ENCODE measurements at regions not wholly inside any gene's neighbourhood (a gene's known extent, or its start where the extent isn't known, plus 50 kb on each side); places are given as distances from the start of the nearest gene placed in this dataset.
A peak's percentile ranks its signal among the peaks of the same experiment; 100 is the strongest.

DNA sequence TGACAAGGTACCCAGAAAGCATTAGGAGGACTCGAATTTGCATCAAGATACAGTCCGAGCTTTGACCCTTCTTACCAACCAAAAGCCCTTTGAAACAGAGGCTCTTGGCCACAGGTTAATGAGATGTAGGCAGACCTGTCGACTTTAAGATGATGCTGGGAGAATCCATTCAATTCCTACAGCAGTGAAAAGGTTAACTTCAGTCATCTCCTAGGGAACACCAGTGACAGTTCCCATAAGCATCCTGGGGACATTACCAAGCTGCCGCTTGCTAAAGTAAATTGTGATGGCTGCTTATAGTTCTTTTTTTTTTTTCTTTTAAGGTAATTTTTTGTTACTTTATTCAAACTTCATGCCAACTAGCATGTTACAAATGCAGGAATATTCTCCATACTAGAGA, 379.3 kb downstream of the SOX11 start:
- DNase-seq, result no peak

DNA sequence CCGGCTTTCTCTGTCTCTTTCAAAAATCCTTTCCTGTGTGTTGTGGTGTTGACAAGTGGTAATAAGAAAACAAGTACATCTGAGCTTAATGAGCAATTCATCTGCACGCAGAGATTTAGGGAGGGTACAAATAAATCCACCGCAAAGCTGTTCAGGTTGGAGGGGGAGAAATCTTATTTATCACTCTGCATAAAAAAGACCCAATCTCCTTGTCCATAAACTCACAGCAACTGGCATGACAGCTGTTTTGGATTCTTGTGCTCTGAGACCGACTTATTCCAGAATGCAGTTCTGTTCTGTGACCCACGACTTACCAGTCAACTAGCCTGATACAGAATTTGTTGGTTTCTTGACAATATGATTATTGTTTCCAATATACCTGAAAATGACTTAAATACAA, 380.1 kb downstream of the SOX11 start:
- no peak for DNase-seq

DNA sequence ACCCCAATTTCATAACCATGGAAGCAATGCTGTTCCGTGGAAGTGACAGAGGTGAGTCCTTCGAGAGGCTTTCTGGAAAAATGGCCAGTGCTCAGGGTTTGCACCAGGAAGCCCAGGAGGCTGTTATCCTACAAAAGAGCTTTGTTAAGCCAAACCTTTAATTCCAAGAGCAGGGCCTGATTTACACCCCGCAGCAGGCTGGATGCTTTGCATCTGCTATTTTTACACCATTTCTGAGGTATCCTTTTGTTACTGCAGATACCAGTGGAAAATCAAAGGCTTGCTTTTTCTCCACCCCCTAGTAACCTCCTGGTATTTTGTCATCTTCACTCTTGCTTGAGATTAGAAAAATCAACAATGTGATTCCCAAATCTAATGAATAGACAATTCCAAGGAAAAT, 380.6 kb downstream of the SOX11 start:
- no peak for DNase-seq

DNA sequence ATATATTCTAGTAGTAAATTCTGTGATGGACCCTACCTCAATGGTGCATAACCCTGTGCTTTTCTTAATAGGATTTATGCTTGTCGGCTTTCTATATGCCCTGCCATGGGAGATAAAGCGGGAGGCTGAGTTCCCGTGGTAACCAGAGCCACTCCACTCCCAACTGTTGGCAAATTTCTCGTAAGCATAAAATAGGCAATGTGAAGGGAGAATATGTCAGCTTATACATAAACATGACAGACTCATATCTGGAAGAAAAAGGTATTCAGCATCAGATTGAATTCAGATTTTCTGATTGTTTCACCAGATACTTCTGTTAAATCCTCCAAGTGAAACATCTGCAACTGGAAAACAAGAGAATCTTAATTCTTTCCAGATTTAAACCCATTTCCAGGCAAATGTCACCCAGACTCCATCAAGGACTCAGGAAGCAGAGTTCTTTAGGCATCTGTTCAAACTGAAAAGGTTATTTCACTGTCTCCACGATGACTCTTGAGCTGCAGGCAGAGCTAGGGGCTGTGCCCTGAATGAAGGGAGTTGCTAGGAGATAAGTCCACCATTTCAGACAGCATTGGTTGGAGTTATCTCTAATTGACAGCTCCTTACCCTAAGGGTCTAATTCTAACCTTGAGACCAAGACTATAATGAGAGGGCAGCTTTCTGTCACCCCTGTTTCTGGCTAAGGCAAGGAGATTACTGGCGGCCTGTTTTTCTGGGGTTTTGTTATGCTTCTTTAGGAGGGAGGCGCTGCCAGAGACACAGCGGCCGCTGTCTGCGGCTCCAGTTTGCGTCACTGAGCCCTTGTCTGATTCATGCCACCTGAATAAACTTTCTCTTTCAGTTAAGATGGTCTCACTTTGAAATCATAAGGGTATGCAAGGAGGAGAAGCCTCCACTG, 381.3 kb downstream of the SOX11 start:
- DNase-seq, result peak; percentile 87

DNA sequence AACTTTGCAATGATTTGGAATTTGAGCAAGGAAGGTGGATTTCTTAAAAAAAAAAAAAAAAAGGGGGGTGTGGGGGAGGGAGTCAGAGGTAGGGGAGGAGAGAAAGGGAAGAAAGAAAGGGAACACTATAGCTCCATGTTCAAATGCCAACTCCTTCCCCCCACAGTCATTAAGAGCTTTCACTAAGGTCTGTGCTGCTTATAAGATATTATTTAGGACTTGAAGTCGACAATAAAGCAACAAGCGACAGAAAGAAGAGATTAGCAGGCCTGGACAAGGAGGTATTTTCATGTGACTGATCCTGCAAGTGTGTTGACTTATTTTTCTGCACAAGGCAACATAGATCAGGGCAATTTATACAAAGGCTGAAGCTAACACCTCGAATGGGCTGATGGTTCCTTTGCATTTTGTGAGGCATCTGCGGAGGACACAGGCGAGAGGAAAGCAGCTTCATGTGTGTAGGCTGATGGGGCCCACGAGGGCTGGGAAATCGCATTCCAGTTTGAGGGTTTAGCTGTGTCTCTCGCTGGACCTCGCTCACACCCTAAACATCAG, 382.0 kb downstream of the SOX11 start:
- DNase-seq, result peak; percentile 71

DNA sequence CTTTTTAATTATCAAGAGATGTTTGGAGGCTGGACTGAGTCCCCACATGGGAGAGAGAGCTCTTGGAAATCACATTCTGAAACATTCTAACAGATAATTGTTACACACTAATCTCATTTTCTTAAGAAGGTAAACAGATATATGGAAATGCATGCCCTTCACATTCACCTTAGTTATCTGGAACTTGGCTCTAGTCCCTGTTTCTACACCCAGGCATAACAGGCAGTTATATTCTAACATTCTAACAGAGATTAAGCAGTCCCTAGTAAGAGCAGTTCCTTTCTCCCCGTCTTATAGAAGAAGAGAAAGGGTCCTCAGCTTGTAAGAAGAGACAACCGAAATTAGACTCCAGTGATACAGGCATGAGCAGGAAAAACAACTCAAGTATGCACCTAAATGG, 385.4 kb downstream of the SOX11 start:
- DNase-seq, result peak; percentile 29

DNA sequence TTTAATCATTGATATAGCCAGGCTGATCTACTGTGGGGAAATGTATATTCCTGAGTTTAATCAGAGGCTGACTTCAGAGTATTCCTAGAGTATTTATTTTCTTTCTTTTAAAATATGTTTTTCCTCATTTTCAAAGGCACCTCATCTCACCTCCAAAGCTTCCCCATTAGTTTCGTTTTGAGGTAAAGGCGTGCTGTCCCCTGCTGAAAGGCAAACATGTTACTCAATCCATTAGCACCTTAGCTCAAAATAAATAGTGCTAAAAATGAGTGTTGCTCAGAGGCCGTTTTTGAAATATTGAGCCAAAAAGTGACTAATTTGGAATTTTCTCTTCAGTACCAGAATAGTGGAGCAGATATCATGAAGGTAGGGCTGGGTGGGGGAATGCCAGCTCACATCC, 386.2 kb downstream of the SOX11 start:
- DNase-seq, result no peak

DNA sequence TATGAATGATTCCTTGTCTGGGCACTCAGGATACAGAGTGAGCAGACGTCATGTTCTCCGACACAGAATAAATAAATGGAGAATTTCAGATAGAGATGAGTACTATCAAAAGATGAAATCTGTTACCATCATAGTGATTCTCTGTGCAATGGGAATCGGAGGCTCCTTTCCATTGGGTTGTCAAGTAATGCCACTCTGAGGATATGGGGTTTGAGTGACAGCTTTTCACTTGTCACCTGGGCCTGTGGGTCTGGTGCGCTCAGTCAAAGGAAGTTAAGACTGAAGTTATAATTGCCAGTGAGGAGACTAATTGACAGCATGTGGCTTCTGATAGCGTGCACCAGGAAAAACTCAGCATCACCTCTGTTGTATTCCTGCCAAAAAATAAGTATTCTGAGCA, 387.2 kb downstream of the SOX11 start:
- no peak for DNase-seq

DNA sequence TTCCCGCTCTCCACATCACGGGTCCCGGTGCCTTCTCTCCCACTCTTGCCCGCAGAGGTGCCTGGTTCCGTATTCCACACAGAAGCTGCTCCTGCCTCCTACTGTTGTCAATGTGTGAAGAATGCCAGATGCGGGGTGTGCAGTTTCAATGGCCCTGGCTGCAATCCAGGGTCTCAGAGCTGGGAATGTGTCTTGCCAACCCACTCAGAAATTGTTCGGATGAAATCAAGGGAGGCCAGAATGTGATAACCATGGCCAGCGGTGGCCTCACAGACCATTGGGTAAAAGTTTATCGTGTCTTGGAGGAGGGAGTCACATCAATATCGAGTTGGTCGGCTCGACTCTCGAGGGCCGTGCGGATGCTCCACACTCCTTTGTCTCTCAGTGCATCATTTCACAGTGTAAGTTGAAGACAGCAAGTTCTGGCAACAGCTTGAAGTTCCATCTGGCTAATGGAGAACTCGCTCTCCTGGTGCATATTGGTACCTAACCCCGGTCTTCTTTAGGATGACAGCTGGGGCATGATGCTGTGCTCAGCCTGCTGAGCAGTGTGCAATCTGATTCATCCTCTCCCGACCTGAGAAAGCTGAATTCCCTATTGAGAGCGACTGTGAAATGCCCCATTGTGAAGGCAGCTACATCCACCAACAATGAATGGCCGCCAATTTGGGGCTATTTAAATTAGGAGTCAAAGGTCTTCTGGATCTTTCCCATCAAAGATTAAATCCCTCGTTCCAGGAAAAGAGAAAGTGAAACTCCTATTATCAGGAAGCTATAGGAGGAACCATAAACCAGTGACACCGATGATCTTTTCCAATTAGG, 389.0 kb downstream of the SOX11 start:
- DNase-seq, result no peak

DNA sequence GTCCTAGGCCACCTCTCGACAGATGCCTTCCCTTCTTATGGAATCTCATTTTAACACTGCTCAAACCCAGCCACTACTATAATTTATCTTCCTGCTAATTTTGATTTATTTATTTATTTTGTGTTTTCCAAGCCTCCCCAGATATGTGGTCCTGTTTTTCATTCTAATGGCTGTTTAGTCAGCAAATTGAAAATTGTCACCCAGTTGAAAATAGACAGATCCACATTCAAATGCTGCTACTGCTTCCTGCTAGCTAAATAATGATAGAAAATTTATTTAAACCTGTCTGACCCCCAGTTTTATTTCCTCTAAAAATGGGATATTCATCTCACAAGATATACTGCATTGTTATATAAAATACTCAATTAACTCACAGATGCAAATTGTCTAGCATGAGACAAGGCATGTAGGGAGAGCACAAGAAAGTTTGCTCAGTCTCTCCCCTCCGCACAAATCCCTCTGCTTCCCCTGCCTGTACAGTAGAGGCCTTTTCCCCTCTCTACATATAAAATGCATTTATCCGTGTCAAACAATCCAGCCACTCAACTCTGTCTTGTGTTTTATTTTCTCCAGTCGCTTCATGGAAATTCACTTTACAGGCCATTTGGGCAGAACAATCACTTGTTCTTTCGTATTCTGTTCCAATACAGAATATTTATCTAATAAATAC, 389.9 kb downstream of the SOX11 start:
- no peak for DNase-seq

DNA sequence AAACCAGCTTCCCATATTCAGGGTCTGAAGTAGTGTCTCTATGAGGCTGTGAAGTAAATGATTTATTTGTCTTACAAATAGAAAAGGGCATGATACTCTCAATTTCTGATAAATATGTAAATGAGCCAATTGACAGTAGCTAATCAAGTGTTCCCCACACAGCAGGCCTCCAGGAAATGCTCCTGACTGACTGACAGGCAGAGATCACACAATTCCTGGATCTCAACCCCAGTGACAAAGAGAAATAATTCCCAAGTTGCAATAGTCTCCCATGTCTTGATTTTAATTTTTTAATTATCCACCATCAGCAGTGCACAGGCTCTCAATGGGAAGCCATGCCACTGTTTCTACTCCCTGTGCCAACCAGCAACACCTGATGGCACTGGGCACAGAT, 390.4 kb downstream of the SOX11 start:
- no peak for DNase-seq

DNA sequence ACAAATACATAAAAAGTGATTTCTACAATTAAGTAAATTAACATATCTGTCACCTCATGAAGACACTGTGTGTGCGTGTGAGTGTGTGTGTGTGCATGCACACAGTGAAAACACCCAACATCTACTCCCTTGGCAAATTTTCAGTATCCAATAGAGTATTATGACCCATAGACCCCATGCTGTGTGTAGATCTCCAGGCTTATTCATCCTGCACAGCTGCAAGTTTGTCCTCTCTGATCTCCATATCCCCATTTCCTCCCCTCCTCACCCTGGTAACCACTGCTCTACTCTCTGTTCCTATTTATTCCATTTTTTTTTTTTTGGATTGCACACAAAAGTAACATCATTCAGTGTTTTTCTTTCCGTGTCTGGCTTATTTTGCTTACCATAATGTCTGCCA, 391.0 kb downstream of the SOX11 start:
- DNase-seq, result no peak

DNA sequence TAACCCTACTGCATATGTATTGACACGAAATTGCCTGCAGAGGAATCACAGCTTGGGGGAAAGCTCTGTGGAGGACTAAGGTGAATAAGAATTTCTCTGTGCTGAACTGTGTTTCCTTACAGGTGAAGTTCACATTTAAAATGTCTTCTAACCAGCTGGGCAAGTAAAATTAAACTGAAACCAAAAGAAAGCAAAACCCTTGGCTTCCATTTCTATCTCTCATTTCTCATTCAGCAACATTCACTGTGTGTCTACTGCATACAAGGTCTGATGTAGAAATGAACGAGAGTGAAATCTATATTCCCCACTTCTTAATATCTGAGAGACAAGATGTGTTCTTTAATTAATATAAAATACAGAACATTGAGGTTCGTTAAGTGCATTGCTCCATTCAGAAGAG, 397.3 kb downstream of the SOX11 start:
- no peak for DNase-seq

DNA sequence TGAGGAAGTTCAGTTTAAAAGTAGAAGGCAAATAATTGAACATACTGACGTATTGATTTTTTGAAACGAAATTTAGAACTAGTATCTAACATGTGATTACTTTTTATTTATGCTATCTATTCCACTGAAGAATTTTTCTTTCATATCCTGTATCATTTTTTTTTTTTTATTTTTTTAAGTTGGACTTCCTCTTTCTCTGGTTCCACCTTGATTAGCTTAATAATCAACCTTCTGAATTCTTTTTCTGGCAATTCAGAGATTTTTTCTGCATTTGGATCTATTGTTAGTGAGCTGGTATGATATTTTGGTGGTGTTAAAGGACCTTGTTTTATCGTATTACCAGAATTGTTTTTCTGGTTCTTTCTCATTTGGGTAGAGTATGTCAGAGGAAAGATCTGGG, 411.2 kb downstream of the SOX11 start:
- no peak for DNase-seq

DNA sequence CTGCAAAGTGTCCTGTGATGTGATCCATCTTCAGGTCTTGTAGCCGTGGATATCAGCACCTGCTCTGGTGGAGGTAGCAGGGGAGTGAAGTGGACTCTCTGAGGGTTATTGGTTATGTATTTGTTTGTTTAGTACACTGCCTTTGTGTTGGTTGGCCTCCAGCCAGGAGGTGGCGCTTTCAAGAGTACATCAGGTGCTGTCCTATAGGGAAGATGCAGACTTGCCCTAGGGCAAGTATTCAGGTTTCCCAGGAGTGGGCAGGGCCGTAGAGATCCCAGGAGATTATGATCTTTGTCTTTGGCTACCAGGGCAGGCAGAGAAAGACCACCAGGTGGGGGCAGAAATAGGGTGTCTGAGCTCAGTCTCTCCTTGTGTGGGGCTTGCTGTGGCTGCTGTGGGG, 411.8 kb downstream of the SOX11 start:
- DNase-seq, result peak; percentile 75

DNA sequence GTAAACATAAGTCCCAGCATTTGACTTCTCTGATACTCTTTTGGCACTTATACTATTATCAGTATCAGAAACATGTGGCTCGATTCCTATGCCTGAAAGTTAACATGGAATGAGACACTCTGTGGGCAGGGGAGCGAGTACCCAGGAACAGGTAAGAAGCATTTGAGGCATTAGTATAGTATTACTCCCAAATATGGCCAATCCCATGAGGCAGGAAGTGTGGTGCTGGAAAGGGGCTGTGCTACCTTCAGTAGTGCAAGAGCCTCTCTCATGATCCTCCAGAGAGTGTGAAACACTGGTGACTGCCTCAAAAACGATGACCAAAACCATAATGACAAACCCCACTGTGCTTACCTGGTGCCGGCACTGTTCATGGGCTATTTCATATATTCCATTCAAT, 415.1 kb downstream of the SOX11 start:
- no peak for DNase-seq

DNA sequence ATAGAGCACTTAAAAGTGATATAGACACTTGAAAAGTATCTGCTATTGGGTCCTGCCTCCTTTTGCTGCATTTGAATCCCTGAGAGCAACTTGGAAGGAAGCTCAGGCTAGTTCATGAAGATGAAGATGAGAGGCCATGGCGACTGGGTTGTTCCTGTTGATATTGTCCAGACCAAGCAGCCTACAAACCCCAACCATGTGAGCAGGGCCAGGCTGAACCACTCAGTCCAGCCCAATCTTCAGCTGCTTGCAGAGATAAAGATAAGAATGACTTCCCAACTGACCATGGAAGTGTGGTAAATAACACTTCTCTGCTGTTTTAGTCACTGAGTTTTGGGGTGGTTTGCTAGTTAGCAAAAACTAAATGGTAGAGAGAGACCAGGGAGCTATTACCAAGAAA, 417.6 kb downstream of the SOX11 start:
- no peak for DNase-seq

DNA sequence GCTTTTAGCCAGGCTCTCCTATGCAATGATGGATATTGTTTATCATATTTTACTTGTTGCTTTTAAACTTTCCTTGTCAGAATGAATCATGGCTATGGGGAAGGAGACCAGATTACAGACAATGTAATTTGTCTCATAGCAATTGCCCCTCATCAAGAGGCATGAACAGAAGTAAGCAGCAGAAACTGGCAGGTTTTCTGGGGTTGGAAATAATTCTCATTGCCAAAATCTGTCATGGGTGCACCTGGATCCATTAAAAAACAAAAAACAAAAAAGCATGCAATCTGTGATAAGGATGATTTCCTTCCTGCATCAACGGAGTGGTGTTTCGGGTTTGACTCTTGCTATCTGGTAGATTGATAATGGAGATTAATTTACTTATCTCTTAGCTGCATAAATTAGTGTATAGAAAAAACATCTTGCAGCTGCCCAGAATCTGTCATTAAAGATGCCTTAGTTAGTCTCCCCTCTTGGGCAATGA, 419.6 kb downstream of the SOX11 start:
- no peak for DNase-seq

DNA sequence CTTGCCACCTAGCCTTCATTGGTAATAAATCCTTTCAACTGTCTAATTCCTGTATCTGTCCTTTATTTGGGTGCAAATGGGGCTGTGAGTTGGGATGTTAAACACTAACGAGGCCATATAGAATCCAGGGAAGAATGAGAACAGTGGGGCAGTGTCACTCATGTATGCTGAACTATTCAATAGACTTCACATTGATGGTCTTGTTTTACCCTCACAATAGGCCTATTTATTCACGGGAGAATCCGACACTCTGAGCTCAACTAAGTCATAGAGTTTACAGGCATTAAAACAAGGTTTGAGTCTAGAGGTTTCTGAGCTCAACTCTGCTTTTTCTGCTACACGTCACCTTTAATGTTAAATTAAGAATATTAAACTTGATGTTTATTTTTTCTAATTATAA, 421.6 kb downstream of the SOX11 start:
- DNase-seq, result no peak

DNA sequence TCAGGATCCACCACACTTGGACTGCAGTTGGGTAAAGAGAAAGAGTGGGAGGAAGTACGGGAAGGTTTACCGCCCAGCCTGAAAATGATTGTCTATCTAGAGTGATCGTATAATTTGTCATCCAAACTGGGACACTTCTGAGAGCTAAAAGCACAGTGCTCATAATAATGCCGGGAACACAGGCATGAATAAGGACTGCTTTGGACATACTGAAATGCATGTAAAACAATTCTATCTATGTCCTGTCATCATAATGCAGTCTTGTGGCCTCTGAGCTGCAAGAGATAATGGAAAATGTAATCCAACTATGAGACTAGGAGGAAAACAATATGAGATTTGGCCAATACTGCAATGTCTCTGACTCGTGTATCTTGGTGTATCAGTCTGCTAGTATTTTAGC, 435.5 kb downstream of the SOX11 start:
- DNase-seq, result no peak

DNA sequence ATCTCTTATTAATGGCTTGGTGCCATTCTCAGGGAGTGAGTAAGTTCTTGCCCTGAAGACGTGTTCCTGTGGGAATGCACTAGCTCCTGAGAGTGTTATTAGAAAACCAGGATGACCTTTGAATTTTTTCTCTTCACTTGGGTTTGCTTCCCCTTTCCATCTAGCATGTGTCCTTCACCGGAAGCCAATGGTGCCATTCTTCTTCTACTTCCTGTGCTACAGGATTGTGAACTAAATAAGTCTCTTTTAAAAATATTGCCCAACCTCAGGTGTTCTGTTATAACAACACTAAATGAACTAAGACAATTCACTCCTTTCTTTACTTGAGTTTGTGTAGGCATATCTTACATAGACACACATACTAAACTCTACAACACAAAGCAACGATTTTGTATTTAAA, 447.0 kb downstream of the SOX11 start:
- DNase-seq, result no peak

DNA sequence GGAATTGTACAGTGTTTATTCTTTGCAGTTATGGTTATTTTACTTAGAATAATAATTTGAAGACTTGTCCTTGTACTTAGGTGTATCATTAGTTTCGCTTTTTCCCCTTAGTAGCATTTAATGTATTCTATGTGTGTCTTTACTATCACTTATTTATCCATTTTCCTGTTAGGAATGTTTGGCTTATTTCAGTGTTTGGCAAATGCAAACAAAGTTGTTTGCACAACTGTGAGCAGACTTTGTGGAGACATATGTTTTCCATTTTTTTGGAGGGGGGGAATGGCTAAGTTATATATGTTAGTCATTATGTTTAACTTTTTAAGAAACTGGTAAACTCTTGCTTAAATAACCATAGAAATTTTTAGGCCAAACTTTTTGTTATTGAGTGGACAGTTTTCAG, 447.7 kb downstream of the SOX11 start:
- no peak for DNase-seq

DNA sequence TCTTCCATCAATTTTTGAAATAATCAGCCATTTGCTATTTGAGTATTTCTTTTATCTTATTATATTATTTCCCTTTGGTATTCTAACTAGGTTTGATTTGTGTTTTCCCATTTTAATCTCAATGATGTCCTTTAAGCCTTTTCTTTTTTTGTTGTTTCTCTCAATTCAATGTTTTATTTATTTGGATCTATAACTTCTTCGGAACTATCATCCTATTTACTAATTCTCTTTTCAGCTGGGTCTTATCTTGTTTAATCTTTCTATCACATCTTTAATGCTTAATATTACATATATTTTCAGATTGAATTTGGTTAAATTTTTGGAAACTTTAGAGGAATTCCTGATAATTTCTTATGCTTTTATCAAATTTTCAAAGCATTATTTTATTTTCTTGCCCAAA, 448.3 kb downstream of the SOX11 start:
- DNase-seq, result no peak
